Activated CD8-positive, alpha-beta T cell treated with anti-CD3 and anti-CD28 coated beads for 36 hours (primary cell): ENCODE measurements at regions not wholly inside any gene's neighbourhood (a gene's known extent, or its start where the extent isn't known, plus 50 kb on each side); places are given as distances from the start of the nearest gene placed in this dataset.

Source experiments
- ATAC-seq: fragments of 200-7000 bp; cut with Tn5 transposase; one replicate; pipeline ENCODE4 v1.10.0; 2021; ENCODE audit warnings: mild to moderate bottlenecking, moderate library complexity
- CTCF ChIA-PET: fragments of 350-600 bp; sonication (Branson Sonifier 250); formaldehyde crosslinking; loops from one replicate; lab custom pipeline; 2021; ENCODE audit warnings: antibody characterized with exemption; lab: Charles Lee
- POLR2A ChIA-PET: fragments of 350-600 bp; sonication (Branson Sonifier 250); formaldehyde crosslinking; loops from one replicate; lab custom pipeline; 2021; ENCODE audit warnings: antibody characterized with exemption; lab: Charles Lee
- DNase-seq: peaks from one replicate; pipeline ENCODE4 v3.0.0-alpha.2; 2020
- H3K27ac Mint-ChIP-seq: one replicate; pipeline ENCODE4 v1.8.0; 2021; ENCODE audit warnings: mild to moderate bottlenecking, mixed read lengths
- H3K27me3 Mint-ChIP-seq: one replicate; pipeline ENCODE4 v1.8.0; 2021; ENCODE audit warnings: mixed read lengths
- H3K36me3 Mint-ChIP-seq: one replicate; pipeline ENCODE4 v1.8.0; 2021; ENCODE audit warnings: low read depth, mixed read lengths
- H3K4me1 Mint-ChIP-seq: one replicate; pipeline ENCODE4 v1.8.0; 2021; ENCODE audit warnings: low read depth, mixed read lengths
- H3K4me3 Mint-ChIP-seq: one replicate; pipeline ENCODE4 v1.8.0; 2021; ENCODE audit warnings: mild to moderate bottlenecking, moderate library complexity, mixed read lengths
- H3K9me3 Mint-ChIP-seq: one replicate; pipeline ENCODE4 v1.8.0; 2021; ENCODE audit warnings: mixed read lengths
- intact Hi-C: fragments of 100-400 bp; cut with micrococcal nuclease; formaldehyde crosslinking; loops from one replicate; pipeline ENCODE4 v1.10.0; 2022
- TF ChIP-seq, protein P1 (sequence below): fragments of 200-600 bp; IDR thresholded peaks from one replicate; pipeline ENCODE4 v1.8.0; 2022; ENCODE audit warnings: antibody characterized with exemption, mild to moderate bottlenecking

DNA sequence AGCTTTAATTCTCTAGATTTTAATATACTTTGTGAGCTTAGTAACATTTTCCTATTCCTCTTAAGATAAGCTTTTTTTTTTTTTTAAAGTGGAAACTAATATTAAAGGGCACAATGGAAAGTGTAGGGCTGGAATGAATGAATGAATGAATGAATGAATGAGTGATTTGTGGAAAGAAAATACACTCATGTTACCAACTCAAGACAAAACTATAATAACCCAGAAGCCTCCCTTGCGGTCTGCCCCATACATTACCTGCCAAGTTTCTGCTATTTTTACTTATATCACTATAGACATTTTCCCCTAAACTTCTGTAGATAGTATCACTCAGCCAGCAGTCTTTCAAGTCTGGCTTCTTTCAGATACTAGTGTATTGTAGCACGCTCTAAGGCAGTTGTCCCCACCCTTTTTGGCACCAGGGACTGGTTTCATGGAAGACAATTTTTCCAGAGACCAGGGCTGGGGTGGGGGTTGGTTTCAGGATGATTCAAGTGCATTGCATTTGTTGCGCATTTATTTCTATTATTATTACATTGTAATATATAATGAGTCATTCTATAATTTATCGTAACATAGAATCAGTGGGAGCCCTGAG lies 932.2 kb downstream of the TBC1D22A start:
- Mint-ChIP-seq H3K36me3 (no peaks in the 10 kb centered on the region), H3K9me3 (no peaks in the 10 kb centered on the region), H3K27me3 (no peaks in the 10 kb centered on the region), H3K4me1 (no peaks in the 10 kb centered on the region), H3K4me3 (no peak overlapping the region), H3K27ac (no peak overlapping the region)
- ChIA-PET POLR2A (interaction anchor here (0.6 kb wide), 1 partner anchor 40 kb away, joined by 3 read pairs; no protein-coding TSS in a partner anchor), CTCF (no interaction called here)
- ATAC-seq = no peak
- TF ChIP-seq, protein P1, sequence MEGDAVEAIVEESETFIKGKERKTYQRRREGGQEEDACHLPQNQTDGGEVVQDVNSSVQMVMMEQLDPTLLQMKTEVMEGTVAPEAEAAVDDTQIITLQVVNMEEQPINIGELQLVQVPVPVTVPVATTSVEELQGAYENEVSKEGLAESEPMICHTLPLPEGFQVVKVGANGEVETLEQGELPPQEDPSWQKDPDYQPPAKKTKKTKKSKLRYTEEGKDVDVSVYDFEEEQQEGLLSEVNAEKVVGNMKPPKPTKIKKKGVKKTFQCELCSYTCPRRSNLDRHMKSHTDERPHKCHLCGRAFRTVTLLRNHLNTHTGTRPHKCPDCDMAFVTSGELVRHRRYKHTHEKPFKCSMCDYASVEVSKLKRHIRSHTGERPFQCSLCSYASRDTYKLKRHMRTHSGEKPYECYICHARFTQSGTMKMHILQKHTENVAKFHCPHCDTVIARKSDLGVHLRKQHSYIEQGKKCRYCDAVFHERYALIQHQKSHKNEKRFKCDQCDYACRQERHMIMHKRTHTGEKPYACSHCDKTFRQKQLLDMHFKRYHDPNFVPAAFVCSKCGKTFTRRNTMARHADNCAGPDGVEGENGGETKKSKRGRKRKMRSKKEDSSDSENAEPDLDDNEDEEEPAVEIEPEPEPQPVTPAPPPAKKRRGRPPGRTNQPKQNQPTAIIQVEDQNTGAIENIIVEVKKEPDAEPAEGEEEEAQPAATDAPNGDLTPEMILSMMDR = no peak
- DNase-seq = no peak
- intact Hi-C loops = no loop called here

- ChIA-PET CTCF (no interaction called here), POLR2A (no interaction called here)
- TF ChIP-seq, protein P1 = no peak
- Mint-ChIP-seq H3K27me3 (no peaks in the 10 kb centered on the region), H3K36me3 (no peaks in the 10 kb centered on the region), H3K4me1 (no peaks in the 10 kb centered on the region), H3K4me3 (no peak overlapping the region), H3K9me3 (no peaks in the 10 kb centered on the region), H3K27ac (no peak overlapping the region)
- ATAC-seq = no peak
- intact Hi-C loops = no loop called here
- no peak for DNase-seq
Measured at GRCh38 chr22:47693606-47694005, 931.2 kb downstream of the TBC1D22A start.

DNA sequence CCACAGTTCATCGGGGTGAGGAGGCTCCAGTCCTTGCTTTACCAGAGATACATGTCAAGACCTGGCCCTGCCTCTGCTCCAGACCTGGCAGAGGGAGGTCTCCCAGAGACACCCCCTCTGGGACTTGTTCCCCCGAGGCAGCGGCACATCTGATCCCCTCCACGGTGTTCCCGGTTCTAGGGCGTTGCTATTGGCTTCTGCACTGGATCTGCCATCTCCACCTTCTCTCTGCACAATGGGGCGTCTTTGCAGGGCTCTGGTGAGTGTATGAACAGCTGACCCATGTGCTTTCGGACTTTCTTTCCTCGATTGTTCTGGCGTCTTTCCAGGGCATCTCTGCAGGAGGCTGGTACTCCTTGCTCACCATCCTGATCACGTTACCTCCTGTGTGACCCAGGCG lies 930.4 kb downstream of the TBC1D22A start:
- Mint-ChIP-seq H3K9me3 (no peaks in the 10 kb centered on the region), H3K27ac (no peak overlapping the region), H3K4me1 (no peaks in the 10 kb centered on the region), H3K4me3 (no peak overlapping the region), H3K36me3 (no peaks in the 10 kb centered on the region), H3K27me3 (no peaks in the 10 kb centered on the region)
- TF ChIP-seq, protein P1 = no peak
- POLR2A ChIA-PET = no interaction called here
- DNase-seq = no peak
- CTCF ChIA-PET = no interaction called here
- intact Hi-C loops = no loop called here
- ATAC-seq = no peak

DNA sequence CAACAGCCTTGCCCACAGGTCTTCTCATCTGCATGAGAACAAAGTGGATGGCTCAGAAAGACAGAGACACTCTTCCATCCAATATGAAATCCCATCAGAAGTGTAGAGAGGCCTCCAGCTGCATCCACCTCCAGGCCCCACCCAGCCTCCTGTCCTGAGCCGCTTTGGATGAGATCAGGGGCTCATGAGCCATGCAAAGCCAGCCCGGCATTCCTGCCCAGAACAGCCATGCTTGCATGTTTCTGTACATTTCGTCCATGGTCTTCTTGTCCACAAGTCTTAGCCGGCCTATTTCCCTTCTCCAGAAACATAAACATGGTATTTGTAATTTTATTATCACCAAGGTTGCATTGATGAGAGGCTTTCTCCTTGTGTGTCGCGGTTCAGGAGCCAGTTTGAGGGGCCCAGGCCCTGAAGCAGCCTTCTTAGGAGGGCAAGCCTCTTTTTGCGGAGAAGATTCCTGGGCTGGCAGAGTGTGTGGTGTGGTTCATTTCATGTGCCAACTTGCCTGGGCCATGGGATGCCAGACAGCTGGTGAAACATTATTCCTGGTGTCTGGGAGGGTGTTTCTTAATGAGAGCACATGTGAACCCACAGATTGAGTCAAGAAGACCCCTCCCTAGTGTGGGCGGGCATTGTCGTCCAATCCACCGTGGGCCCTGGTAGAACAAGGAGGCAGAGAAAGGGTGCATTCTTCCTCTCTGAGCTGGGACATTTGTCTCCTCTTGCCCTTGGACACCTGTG lies 928.9 kb downstream of the TBC1D22A start:
- POLR2A ChIA-PET = interaction anchor here (0.5 kb wide), 1 partner anchor 31 kb away, joined by 3 read pairs; no protein-coding TSS in a partner anchor
- TF ChIP-seq, protein P1 = no peak
- H3K4me1 Mint-ChIP-seq = no peaks in the 10 kb centered on the region
- CTCF ChIA-PET = no interaction called here
- no peak overlapping the region for H3K27ac Mint-ChIP-seq
- ATAC-seq (no peak), DNase-seq (no peak)
- intact Hi-C loops = no loop called here
- H3K9me3 Mint-ChIP-seq = no peaks in the 10 kb centered on the region
- H3K27me3 Mint-ChIP-seq = no peaks in the 10 kb centered on the region
- H3K36me3 Mint-ChIP-seq = no peaks in the 10 kb centered on the region
- H3K4me3 Mint-ChIP-seq = no peak overlapping the region

DNA sequence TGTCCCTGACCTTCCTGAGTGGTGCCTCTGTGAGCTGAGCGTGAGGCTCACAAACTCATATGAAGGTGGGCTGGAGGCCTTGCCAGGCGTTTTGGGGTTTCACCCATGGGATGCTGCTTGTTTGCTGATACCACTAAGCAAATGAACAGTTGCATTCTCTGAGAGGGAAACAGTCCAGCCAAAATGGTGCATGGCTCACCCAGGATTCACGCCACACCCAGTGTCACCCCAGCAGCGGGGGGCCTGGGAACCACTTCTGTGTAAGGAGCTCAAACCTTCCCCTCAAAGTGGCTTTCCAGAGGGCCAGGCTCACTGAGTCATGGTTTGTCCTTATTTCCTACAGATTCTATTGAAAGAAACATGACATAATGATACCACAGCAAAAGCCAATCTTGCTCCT lies 928.1 kb downstream of the TBC1D22A start:
- no peaks in the 10 kb centered on the region for H3K36me3 Mint-ChIP-seq
- H3K4me1 Mint-ChIP-seq = no peaks in the 10 kb centered on the region
- DNase-seq = no peak
- H3K27me3 Mint-ChIP-seq = no peaks in the 10 kb centered on the region
- POLR2A ChIA-PET = no interaction called here
- no peak overlapping the region for H3K27ac Mint-ChIP-seq
- ATAC-seq = no peak
- intact Hi-C loops = no loop called here
- CTCF ChIA-PET = no interaction called here
- no peaks in the 10 kb centered on the region for H3K9me3 Mint-ChIP-seq
- H3K4me3 Mint-ChIP-seq = no peak overlapping the region
- TF ChIP-seq, protein P1 = no peak
